ENCODE measurements at regions not wholly inside any gene's neighbourhood (a gene's known extent, or its start where the extent isn't known, plus 50 kb on each side); places are given as distances from the start of the nearest gene placed in this dataset.
"Not testable (repeated sequence)": the region's sequence is repeated elsewhere in the genome, so short reads cannot be mapped to it uniquely, and the experiment has no call there.

DNA sequence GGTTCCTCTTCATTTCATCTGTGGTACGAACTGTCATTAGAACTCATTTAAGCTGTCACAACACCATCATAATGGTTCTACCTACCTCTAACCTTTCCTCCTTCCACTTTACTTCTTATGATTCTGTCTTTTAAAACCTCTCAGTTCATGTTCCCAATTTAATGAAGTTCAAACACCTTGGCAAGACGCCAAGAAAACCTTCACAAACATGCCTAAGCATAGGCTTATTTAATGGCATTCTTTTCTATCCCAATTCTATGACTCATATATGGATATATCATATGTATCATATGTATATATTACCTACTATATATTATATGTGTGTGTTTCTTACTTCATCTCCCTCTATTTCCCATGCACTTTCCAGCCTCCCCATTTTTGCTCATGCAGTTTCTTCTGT, 283.4 kb upstream of the TBX18 start:
- Mint-ChIP-seq H3K27me3 (no peaks in the 10 kb centered on the region), H3K4me1 (no peaks in the 10 kb centered on the region), H3K4me3 (no peak overlapping the region), H3K27ac (no peak overlapping the region), H3K9me3 (ENCODE audit: low read depth) (no peaks in the 10 kb centered on the region), H3K36me3 (no peaks in the 10 kb centered on the region)
- CTCF ChIA-PET, result no interaction called here
- ATAC-seq, result no peak
- no peak for DNase-seq

DNA sequence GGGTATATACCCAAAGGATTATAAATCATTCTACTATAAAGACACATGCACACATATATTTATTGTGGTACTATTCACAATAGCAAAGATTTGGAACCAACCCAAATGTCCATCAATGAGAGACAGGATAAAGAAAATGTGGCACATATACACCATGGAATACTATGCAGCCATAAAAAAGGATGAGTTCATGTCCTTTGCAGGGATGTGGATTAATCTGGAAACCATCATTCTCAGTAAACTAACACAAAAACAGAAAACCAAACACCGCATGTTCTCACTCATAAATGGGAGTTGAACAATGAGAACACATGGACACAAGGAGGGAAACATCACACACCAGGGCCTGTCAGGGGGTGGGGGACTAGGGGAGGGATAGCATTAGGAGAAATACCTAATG, 281.4 kb upstream of the TBX18 start:
- ATAC-seq; CTCF ChIA-PET; H3K27me3 Mint-ChIP-seq; H3K4me1 Mint-ChIP-seq; H3K4me3 Mint-ChIP-seq; H3K36me3 Mint-ChIP-seq; H3K27ac Mint-ChIP-seq; H3K9me3 Mint-ChIP-seq (ENCODE audit: low read depth); DNase-seq: not testable (repeated sequence)

DNA sequence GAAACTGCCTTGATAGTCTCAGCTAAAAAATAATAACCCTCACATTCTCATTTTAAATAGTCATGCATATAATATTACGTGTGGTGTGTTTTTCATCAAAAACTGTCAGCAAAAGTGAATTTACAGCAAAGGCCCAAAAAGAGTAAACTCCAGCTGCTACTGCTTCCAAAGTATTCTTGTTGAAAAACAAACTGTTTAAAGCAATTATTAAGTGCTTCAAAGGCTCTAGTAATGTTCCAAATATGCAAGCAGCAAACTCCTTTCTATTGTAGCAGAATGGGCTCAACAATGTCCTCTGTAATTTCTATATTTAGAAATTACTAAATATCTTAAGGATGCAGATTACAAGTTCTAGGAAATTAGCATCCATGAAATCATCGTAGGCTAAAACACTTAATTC, 280.0 kb upstream of the TBX18 start:
- CTCF ChIA-PET, result no interaction called here
- ATAC-seq (no peak), DNase-seq (no peak)
- Mint-ChIP-seq H3K27ac (no peak overlapping the region), H3K36me3 (no peaks in the 10 kb centered on the region), H3K4me1 (no peaks in the 10 kb centered on the region), H3K27me3 (no peaks in the 10 kb centered on the region), H3K9me3 (ENCODE audit: low read depth) (no peaks in the 10 kb centered on the region), H3K4me3 (no peak overlapping the region)

DNA sequence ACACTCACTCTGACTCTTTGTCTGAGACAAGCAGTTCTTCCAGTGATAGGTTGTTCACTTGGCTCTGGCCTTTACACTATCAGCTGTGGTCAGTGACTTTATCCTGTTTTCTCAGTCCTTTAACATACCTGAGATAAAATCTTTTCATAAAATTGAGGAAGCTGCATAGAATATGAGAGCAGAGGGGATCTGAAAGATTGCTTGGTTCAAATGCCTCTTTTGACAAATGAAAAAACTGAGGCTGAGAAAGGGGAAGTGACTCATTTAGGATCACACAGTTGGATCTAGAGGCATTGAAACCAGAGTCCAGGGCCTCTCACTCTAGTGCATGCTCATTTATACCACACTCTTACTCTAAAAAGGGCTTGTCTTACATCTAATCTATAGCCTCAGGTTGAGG, 277.0 kb upstream of the TBX18 start:
- Mint-ChIP-seq H3K36me3 (no peaks in the 10 kb centered on the region), H3K27ac (no peak overlapping the region), H3K27me3 (no peaks in the 10 kb centered on the region), H3K9me3 (ENCODE audit: low read depth) (no peaks in the 10 kb centered on the region), H3K4me3 (no peak overlapping the region), H3K4me1 (no peaks in the 10 kb centered on the region)
- ATAC-seq (no peak), DNase-seq (no peak)
- CTCF ChIA-PET, result no interaction called here

DNA sequence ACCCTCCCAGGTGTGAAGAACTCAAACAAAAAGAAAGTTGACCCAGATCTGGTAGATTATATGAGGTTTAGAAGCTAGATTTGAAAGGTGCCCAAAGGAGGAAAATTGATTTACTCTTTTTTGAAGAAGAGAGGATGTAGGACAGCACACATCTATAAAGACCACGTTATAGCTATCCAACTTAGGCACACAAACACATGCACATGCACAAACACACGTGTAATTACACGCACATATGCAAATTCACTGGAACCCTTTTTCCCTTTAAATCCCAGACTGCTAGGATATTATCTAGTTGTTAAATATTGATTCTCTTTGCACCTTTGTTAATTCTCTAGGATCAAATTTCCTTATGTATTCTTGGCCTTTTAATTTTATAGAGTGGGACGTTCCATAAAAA, 272.8 kb upstream of the TBX18 start:
- no peak overlapping the region for H3K27ac Mint-ChIP-seq
- no peaks in the 10 kb centered on the region for H3K36me3 Mint-ChIP-seq
- CTCF ChIA-PET, result no interaction called here
- DNase-seq, result no peak
- ATAC-seq, result no peak
- no peaks in the 10 kb centered on the region for H3K27me3 Mint-ChIP-seq
- H3K4me3 Mint-ChIP-seq, result no peak overlapping the region
- peaks cover 9% of the 10 kb centered on the region for H3K9me3 Mint-ChIP-seq (ENCODE audit: low read depth)
- H3K4me1 Mint-ChIP-seq, result no peaks in the 10 kb centered on the region

DNA sequence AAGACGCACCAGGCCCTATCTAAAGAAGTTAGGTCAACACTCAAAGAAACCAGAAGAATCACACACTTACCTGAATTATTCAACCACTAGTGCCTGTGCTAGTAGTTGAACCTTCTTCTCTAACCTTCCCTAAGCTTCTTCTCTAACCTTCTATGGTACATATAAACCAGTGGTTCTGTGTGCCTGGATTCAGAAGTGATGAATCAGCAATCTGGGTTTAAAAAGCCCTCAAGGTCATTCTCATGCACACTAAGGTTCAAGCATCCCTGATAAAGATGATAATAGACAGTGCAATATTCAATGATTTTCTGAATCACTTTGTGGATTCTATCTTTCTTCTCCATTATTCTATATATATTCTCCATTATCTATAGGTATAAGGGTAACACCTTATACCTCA, 271.4 kb upstream of the TBX18 start:
- Mint-ChIP-seq H3K9me3 (ENCODE audit: low read depth) (peaks cover 9% of the 10 kb centered on the region), H3K27me3 (no peaks in the 10 kb centered on the region), H3K36me3 (no peaks in the 10 kb centered on the region), H3K4me3 (no peak overlapping the region), H3K4me1 (no peaks in the 10 kb centered on the region), H3K27ac (no peak overlapping the region)
- CTCF ChIA-PET, result no interaction called here
- ATAC-seq (no peak), DNase-seq (no peak)

DNA sequence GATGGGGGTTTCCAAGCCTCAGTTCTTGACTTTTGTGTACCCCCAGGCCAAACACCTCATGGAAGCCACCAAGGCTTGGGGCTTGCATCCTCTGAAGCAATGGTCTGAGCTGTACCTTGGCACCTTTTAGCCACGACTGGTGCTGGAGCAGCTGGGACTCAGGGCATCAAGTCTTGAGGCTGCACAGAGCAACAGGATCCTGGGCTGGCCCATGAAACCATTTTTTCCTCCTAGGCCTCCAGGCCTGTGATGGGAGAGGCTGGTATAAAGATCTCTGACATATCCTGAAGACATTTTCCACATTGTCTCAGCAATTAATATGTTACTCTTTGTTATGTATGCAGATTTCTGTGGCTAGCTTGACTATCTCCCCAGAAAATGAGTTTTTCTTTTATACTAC, 269.1 kb upstream of the TBX18 start:
- Mint-ChIP-seq H3K9me3 (ENCODE audit: low read depth) (peaks cover 9% of the 10 kb centered on the region), H3K36me3 (no peaks in the 10 kb centered on the region), H3K27ac (no peak overlapping the region), H3K27me3 (no peaks in the 10 kb centered on the region), H3K4me3 (no peak overlapping the region), H3K4me1 (no peaks in the 10 kb centered on the region)
- ATAC-seq (no peak), DNase-seq (no peak)
- CTCF ChIA-PET, result no interaction called here

DNA sequence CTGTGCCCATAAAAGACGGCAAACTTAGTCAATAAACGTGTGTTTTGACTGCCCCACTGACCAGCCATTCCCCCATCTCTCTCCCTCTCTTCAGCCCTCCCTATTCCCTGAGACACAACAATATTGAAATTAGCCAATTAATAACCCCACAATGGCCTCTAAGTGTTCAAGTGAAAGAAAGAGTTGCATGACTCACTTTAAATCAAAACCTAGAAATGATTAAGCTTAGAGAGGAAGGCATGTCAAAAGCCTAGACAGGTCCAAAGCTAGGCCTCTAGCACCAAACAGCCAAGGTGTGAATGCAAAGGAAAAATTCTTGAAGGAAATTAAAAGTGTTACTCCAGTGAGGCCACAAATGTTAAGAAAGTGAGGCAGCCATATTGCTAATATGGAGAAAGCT, 261.6 kb upstream of the TBX18 start:
- H3K4me3 Mint-ChIP-seq, result no peak overlapping the region
- CTCF ChIA-PET, result no interaction called here
- no peaks in the 10 kb centered on the region for H3K4me1 Mint-ChIP-seq
- no peaks in the 10 kb centered on the region for H3K9me3 Mint-ChIP-seq (ENCODE audit: low read depth)
- ATAC-seq, result no peak
- no peaks in the 10 kb centered on the region for H3K36me3 Mint-ChIP-seq
- DNase-seq, result no peak
- H3K27me3 Mint-ChIP-seq, result no peaks in the 10 kb centered on the region
- H3K27ac Mint-ChIP-seq, result no peak overlapping the region

DNA sequence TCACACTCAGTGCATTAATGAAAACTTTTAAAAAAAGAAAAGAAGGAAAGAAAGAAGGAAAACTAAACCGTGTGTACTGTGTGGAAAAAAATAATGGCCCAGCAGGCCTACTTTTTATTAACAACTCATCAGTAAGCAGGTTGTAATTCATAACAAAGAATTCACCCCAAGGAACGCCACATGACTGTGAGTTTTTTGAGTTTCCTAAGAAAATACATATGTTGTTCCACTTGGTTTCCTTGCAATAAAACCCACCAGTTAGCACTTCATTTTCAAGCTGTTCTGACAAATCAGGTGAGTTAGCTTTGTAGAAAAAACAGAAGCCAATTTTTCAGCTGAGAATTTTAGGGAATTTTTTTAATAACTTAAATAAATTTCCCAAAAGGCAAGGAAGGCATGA, 259.3 kb upstream of the TBX18 start:
- CTCF ChIA-PET, result no interaction called here
- DNase-seq (no peak), ATAC-seq (no peak)
- Mint-ChIP-seq H3K4me1 (no peaks in the 10 kb centered on the region), H3K4me3 (no peak overlapping the region), H3K9me3 (ENCODE audit: low read depth) (no peaks in the 10 kb centered on the region), H3K27me3 (no peaks in the 10 kb centered on the region), H3K36me3 (no peaks in the 10 kb centered on the region), H3K27ac (no peak overlapping the region)

DNA sequence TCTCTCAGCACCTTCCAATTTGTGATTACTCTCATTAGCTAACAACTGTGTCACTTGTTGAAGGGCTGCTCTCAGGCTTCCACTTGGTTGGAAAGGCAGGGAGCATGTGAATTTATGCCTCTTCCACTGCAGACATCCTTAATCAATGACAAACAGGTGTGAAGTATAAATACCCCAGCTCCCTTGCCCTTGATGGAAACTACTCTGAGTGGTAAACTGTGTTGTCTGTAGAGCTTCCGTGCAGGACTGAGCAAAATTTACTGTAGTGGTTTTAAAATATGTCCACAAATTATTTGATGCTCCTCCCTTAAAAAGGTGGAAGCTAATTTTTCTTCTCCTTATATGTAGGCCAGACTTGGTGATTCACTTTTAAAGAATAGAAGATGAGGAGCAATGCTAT, 253.0 kb upstream of the TBX18 start:
- Mint-ChIP-seq H3K36me3 (no peaks in the 10 kb centered on the region), H3K4me3 (no peak overlapping the region), H3K27ac (no peak overlapping the region), H3K4me1 (no peaks in the 10 kb centered on the region), H3K9me3 (ENCODE audit: low read depth) (no peaks in the 10 kb centered on the region), H3K27me3 (no peaks in the 10 kb centered on the region)
- ATAC-seq (no peak), DNase-seq (no peak)
- CTCF ChIA-PET, result no interaction called here

DNA sequence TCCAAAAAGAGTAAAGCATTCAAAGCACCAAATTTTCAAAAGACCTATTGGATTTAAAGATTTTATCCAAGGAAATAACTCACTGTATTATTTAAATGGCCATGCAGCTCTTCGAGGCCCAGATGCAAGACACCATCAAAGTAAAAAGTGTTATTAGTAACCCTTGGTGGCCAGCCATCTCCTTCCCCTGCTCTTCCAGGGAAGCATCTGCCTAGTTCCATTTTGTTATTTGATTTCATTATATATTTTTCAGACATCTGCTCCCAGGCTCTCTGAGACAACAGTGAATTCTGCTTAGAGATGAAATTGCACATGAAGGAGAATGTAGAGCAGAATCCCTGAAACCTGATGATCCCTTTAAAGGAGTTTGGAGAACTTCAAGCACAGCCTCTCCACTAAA, 252.3 kb upstream of the TBX18 start:
- Mint-ChIP-seq H3K4me1 (no peaks in the 10 kb centered on the region), H3K4me3 (no peak overlapping the region), H3K36me3 (no peaks in the 10 kb centered on the region), H3K27me3 (no peaks in the 10 kb centered on the region), H3K9me3 (ENCODE audit: low read depth) (no peaks in the 10 kb centered on the region), H3K27ac (no peak overlapping the region)
- CTCF ChIA-PET, result no interaction called here
- no peak for DNase-seq
- ATAC-seq, result no peak

DNA sequence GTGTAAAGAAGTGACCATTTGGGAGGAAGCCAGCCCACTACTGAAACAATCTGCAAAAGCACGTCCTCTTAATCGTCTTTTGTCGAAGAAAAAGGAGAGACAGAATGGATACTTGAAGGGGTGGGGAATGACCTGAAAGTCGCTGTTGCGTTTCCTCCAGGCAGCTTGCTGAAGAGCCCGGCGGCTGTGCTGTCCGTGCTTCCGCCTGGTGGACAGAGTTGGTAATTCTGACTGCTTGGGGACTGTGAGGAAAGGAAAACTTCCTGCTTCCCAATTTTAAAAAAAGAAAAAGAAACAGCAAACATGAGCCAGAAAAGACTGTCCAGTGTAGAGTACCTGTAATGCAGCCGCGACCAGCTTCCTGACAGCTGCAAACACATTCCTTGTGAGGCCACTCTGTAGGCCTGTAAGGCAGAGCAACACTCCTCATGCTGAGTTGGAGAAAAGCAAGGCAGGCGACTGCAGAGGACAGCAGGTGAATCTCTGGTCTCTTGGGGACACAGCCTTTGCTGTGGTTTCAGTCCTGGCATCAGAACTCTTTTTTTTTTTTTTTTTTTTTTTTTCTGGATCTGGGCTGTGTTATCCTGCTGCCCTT, 251.1 kb upstream of the TBX18 start:
- no peak for DNase-seq

DNA sequence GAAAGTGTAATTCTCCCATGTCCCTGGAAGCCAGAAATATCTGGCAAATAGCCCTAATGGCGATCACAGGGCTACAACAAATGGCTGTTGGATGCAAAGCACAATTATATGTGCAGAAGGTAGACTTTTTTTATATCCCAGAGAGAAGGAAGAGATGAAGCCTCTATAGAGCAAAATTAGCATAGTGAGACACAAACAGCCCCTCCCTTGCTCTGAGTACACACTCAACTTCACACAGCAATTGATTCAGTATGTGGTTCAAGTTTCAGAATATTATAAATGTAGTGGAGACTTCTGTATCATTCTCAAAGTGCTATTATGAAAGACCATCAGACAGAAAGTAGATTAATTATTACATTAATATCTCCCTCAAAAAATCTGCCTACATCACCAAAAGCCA, 246.5 kb upstream of the TBX18 start:
- CTCF ChIA-PET, result no interaction called here
- H3K36me3 Mint-ChIP-seq, result no peaks in the 10 kb centered on the region
- no peaks in the 10 kb centered on the region for H3K9me3 Mint-ChIP-seq (ENCODE audit: low read depth)
- H3K4me1 Mint-ChIP-seq, result no peaks in the 10 kb centered on the region
- no peaks in the 10 kb centered on the region for H3K27me3 Mint-ChIP-seq
- no peak overlapping the region for H3K4me3 Mint-ChIP-seq
- DNase-seq (no peak), ATAC-seq (no peak)
- H3K27ac Mint-ChIP-seq, result no peak overlapping the region

More for the DNA sequence above, 251.1 kb upstream of the TBX18 start:
- no peak overlapping the region for H3K4me3 Mint-ChIP-seq
- no peaks in the 10 kb centered on the region for H3K4me1 Mint-ChIP-seq
- no peak for ATAC-seq
- no peaks in the 10 kb centered on the region for H3K9me3 Mint-ChIP-seq (ENCODE audit: low read depth)
- H3K27ac Mint-ChIP-seq, result no peak overlapping the region
- no peaks in the 10 kb centered on the region for H3K27me3 Mint-ChIP-seq
- H3K36me3 Mint-ChIP-seq, result no peaks in the 10 kb centered on the region
- CTCF ChIA-PET, result no interaction called here

DNA sequence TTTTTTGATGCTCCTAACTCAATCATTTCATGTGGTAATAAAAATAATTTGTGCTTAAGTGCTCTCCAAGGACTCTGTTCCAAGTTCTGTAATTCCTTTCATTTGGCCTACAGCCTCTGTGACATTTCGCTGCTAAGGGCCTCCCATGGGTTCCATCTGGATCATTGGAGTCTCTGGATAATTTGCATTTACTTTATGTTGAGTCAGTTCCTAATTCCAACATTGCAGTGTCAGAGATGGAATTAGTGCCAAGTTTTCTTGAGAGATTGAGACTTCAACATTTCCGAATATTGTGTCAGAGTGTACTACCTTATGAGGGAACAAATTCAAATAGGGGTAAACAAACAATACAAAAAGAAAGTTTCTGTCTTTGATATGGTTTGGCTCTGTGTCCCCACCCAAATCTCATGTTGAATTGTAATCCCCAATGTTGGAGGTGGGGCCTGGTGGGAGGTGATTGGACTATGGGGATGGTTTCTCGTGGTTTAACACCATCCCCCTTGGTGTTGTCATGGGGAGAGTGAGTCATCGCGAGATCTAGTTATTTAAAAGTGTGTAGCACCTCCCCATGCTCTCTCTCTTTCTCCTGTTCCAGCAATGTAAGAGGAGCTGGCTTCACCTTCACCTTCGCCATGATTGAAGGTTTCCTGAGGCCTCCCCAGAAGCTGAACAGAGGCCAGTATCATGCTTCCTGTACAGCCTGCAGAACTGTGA, 244.1 kb upstream of the TBX18 start:
- no peak for ATAC-seq
- Mint-ChIP-seq H3K4me1 (no peaks in the 10 kb centered on the region), H3K4me3 (no peak overlapping the region), H3K36me3 (no peaks in the 10 kb centered on the region), H3K9me3 (ENCODE audit: low read depth) (no peaks in the 10 kb centered on the region), H3K27me3 (no peaks in the 10 kb centered on the region), H3K27ac (no peak overlapping the region)
- CTCF ChIA-PET, result no interaction called here
- DNase-seq, result no peak

DNA sequence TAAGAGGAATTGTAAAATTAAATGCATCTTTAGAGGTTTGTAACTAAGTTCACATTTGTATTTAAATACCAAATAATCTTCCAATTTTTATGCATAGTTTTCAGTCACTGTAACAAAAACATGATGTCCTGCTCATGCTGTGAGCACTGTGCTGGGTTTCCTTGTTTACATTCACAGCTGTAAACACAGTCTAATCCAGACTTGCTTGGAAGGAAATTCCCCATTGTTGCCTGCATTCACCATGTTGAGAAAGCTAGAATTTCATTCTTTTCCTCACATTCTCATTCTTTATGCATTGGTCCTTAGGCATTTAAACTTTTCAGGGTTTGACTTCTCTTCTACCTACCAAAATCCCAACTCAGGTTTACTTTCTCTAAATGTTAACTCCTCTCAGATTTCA, 242.0 kb upstream of the TBX18 start:
- no peaks in the 10 kb centered on the region for H3K4me1 Mint-ChIP-seq
- no peak overlapping the region for H3K27ac Mint-ChIP-seq
- no peak overlapping the region for H3K4me3 Mint-ChIP-seq
- ATAC-seq (no peak), DNase-seq (no peak)
- H3K27me3 Mint-ChIP-seq, result no peaks in the 10 kb centered on the region
- CTCF ChIA-PET, result no interaction called here
- no peaks in the 10 kb centered on the region for H3K9me3 Mint-ChIP-seq (ENCODE audit: low read depth)
- H3K36me3 Mint-ChIP-seq, result no peaks in the 10 kb centered on the region

All from activated CD8-positive, alpha-beta memory T cell treated with anti-CD3 and anti-CD28 coated beads, Interleukin-2, amount 10 ng/mL, durations not matched to agents 7 days and 5 days (primary cell).